NCI-H1417 treated with DMSO at 0.1 percent for 48 hours (cell line): ENCODE measurements at regions not wholly inside any gene's neighbourhood (a gene's known extent, or its start where the extent isn't known, plus 50 kb on each side); places are given as distances from the start of the nearest gene placed in this dataset.
"Not testable (repeated sequence)": the region's sequence is repeated elsewhere in the genome, so short reads cannot be mapped to it uniquely, and the experiment has no call there.

ENCODE experiments used
- DNase-seq: peaks from one replicate; lab custom pipeline; 2025; lab: John Stamatoyannopoulos, UW

DNA sequence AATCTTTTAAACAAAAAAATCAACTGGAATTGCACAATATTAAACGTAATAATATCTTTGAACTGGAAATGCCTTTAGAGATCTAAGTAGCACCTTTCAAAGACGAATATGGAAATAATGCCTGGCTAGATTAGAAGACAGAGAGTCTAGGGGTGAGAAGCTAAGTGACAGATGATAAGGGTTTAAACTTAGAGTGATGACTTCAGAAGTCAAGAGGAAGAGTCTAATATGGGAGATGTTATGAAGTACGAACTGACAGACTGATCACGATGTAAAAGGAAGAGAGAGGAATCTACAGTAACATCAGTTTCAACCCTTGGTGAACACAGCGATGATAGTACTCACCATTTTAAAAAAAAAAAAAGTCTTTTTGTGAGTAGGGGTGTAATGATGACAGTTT, 57.9 kb downstream of the HINT1 start:
- no peak for DNase-seq

DNA sequence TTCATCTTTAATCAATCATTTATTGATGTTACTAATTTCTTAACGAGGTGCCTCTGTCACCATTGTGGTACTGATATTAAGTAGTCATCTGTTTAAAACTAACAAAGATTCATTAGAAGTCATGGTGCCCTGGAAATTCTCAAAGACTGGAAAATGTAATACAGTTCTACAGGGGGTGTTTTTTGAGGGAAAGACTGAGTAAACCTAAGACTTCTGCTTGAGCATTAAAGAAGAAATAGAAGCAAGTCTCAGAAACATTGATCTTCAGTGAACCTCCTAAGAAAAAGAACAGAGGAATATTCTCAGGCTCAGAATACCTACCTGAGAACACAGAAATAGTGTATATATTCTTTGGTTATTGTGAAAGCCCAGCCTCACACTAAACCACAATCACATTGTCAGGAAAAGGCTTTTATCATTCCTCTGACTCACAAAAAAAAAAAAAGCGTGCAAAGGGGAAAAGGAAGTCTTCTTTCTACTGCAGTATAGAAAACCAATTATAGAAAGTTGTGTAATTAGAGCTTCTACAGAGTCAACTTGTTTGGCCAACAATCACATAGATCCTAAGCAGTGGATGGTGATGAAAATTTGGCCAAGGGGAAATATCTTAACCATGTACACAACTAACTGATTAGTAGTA, 60.8 kb downstream of the HINT1 start:
- DNase-seq, result no peak

GRCh38 chr5:131096774-131097710, 68.0 kb downstream of the HINT1 start:
- no peak for DNase-seq

GRCh38 chr5:131095561-131095960, 69.5 kb downstream of the HINT1 start:
- not testable (repeated sequence) for DNase-seq

- no peak for DNase-seq
Observed at GRCh38 chr5:131084436-131084835, 80.6 kb downstream of the HINT1 start.

DNA sequence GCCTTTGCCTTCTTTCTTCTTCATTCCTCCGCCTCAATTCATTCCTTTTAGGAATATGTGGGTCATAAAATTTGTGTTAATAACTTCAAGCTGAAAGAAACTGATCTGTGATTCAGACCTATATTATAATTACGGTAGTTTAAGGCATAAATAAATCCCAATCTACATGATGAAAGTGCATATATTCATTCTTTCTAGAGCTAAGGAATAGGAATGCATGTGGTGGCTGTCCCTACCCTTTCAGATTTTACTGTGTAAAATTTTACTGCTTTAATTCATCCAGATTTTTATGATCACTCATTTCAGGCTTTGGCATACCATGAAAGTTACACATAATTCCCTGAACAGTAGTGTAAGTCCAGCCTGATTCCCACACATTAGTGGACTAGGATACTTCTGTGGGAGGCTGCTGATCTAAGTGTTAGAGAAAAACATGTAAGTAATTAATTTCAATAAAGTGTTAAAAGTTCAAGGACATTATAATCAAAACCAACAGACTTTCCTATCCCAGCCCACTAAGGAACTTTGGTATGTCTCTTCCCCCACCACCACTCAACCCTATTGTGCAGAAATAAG, 83.1 kb downstream of the HINT1 start:
- DNase-seq, result no peak

- DNase-seq, result no peak
Observed at GRCh38 chr5:131081374-131081773, 83.7 kb downstream of the HINT1 start.

GRCh38 chr5:131079232-131079631, 85.8 kb downstream of the HINT1 start:
- no peak for DNase-seq

DNA sequence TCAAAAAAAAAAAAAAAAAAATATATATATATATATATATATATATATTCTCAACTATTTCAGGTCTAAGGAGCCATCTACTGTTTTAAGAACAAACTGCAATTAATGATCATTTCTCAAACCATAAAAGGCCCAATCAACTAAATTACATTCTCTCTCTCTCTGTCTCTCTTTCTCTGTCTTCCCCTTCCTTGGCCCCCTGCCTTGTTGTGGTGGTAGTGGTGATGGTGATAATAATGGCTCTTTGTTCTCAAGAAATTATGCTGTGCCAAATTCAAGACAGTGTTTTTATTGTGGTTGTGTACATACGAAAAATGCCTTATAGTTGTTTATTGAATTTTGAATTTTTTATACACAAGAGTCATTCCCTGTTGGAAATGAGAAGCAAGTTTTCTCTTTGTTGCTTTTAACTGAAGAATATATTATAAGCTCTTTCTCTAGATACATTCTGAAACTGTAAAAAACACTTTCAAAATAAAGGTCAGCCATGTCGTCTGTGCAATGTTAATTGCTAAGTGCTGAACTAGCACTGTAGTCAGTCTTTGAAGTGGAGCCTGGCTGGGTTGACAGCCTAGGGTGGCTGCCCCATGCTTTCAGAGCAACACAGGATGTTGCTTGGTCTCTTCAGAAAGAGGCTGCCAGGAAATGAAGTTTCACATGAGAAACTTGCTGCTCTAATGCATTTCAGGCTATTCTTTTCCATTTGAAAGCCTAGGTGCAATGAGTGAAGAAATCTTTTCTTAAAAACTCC, 96.0 kb downstream of the HINT1 start:
- no peak for DNase-seq

DNA sequence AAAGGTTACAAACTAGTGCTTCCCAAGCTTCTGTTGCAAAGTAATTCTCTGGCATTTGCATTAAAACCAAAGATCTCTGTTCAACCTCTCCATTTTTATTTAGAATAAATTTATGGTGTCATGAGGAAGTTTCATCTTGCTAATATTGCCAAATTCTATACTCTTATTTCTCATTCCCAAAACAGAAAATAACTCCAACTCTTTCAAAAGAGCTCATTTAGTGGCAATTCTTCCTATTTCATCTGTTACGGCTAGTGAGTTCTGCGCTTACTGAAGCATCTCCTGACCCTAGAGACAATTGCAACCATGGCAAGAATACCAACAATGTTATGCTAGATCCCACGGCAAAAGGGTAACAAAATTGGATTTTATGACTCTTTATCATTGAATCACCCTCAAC, 97.0 kb downstream of the HINT1 start:
- no peak for DNase-seq

GRCh38 chr5:131067636-131068035, 97.4 kb downstream of the HINT1 start:
- DNase-seq, result no peak

DNA sequence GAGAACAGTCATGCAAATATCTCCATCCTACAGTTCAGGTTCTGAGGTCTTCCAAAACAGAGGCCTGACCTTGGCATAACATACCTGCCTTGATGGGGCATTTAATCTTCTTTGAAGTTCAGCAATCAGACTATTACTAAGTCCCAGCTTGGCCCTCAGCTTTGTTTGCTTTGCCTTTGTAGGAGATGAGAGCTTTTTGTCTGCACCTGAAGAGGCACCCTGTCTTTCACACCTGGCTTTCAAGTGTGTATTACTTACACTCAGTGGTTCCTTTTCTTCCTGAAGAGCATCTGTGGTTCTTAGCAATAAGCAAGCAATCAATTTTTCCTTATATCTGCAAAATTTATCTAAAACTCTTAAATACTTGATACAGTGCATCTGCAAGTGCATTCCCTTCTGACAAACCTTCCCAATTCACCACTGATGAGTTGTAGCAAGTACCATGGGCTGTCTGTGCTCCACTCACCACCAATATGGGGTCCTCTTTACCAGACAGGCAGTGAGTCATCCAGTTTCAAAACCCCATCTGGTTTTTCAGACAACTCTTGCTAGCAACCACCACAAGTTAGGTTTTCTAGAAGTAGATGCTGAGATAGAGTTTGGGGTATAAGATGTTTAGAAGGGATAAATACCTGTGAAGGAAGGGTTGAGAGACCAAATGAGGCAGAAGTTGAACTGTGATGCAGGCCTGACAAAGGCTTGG, 100.2 kb downstream of the HINT1 start:
- no peak for DNase-seq

DNA sequence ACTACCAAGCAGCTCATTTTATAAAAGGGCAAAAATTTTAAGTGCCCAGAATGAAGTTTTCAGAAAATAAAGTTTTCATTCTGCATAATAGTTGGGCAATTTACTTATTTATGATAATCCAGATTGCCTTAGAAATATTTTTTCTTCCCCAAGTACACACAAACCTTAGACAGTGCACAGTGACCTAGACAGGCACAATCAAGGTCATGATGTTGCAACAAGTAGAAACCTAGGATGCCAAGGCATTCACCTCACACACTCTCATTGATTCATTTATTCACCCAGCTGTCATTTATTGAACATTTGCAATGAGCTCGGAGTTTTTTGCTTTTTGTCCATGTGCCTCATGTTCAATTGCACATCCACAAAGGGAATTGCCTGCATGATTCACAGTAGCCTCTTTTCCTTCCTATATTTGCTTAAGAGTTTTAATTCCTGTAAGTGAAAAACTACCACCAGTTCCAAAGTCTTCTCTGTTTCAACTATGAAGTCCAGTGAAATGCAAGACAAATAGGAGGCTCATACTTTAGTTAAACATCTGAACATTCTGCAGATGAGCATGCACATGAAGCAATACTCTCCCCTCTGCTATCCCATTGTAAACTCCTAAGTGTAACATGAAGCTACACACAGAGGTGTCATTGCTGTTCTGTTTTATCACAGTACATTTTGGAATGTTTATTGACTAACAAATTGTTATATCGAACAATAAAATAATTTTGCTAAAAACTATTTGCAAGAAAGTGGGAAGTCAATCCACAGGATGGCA, 122.9 kb downstream of the HINT1 start:
- no peak for DNase-seq

DNA sequence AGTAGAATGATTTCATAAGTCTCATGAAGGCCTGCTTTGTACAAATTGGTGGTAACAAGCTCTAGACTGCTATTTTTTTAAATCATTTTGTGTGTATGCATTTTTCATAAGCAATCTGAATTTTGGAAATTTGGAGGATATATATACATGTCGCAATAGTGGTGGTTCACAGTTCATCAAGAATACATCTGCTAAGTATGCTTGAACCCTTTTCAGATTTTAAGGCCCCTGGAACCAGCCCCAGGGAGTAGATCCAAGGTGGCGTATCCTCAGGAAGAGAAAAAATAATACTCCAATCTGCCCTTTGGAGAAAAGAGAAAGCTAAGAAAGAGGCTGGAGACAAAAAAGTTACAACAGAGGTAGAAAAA, 141.6 kb downstream of the HINT1 start:
- no peak for DNase-seq

- no peak for DNase-seq
Observed at GRCh38 chr5:131022811-131023497, 142.1 kb downstream of the HINT1 start.

DNA sequence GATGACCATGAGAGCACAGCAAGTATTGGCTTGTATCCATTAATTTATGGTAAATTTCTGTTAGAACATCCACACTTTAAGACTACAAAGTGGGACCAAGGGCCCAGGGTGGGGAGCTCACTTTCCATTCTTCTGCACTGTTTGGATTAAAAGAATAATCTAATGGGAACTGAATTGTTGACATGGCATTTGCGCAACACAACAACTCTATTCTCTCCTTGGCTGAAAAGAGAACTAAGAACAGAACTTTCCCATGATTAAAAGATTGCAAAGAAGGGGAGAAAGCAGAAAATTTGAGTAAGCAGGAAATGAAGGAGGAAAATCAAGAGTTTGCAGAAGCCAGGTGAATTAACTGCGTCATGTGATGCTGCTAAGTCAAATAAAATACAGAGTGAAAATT, 143.4 kb downstream of the HINT1 start:
- DNase-seq, result no peak

DNA sequence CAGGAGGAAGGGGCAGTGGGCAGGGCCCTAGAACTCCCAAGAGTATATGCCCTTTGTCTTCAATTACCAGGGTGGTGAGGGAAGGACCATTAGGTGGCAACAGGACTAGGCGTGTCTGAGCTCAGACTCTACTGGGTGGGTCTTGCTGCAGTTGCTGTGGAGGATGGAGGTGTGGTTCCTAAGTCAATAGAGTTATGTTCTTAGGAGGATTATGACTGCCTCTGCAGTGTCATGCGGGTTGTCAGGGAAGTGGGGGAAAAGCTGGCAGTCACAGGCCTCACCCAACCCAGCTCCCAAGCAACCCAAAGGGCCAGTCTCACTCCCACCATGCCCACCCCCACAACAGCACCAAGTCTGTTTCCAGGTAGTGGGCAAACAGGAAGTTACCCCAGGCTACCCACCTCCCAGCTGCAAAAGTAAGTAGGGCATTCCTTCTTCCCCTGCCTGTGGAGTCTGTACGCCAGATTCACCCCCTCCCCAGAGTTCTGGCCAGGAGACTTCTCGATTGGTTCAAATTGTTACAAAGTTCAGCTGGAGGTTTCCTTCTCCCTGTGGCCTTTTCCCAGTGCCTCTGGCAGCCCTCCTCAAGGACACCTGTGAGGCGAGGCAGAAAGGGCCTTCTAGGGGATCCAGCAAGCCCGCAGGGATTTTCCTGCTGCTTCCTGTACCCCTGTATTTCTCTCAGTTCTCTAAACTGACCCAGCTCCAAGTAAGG, 145.3 kb downstream of the HINT1 start:
- no peak for DNase-seq

DNA sequence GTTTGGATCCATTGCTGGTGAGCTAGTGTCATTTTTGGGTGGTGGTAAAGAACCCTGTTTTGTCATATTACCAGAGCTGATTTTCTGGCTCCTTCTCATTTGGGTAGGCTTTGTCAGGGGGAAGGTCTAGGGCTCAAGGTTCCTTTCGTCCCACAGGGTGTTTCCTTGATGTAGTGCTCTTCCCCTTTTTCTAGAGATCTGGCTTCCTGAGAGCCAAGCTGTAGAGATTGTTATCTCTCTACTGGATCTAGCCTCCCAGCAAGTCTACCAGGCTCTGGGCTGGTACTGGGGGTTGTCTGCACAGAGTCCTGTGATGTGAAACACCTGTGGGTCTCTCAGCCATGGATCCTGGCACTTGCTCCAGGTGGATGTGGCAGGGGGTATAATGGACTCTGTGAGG, 145.9 kb downstream of the HINT1 start:
- DNase-seq, result no peak

DNA sequence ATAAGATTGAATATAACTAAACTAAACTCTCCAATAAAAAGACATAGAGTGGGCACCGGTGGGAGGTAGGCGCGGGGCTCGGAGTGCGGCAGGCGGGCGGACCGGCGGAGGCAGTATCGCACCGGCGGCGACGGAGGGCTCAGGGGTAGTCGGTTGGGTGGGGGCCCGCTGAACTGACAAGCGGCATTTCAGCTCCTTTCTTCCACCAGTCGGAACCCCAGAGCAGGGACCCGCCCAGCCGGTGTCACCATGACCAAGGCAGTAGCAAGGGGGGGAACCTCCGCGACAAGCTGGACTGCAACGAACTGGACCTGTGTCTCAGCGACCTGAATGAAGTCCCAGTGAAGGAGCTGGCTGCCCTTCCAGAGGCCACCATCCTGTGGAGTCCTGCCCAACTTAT, 156.7 kb downstream of the HINT1 start:
- no peak for DNase-seq
